ENCODE measurements at regions not wholly inside any gene's neighbourhood (a gene's known extent, or its start where the extent isn't known, plus 50 kb on each side); places are given as distances from the start of the nearest gene placed in this dataset.
A peak's percentile ranks its signal among the peaks of the same experiment; 100 is the strongest.
"Not testable (repeated sequence)": the region's sequence is repeated elsewhere in the genome, so short reads cannot be mapped to it uniquely, and the experiment has no call there.

GRCh38 chr12:75792687-75793086 is 238.9 kb downstream of the PHLDA1 start:
- no peak overlapping the region for H3K27ac ChIP-seq
- TF ChIP-seq, protein P1, sequence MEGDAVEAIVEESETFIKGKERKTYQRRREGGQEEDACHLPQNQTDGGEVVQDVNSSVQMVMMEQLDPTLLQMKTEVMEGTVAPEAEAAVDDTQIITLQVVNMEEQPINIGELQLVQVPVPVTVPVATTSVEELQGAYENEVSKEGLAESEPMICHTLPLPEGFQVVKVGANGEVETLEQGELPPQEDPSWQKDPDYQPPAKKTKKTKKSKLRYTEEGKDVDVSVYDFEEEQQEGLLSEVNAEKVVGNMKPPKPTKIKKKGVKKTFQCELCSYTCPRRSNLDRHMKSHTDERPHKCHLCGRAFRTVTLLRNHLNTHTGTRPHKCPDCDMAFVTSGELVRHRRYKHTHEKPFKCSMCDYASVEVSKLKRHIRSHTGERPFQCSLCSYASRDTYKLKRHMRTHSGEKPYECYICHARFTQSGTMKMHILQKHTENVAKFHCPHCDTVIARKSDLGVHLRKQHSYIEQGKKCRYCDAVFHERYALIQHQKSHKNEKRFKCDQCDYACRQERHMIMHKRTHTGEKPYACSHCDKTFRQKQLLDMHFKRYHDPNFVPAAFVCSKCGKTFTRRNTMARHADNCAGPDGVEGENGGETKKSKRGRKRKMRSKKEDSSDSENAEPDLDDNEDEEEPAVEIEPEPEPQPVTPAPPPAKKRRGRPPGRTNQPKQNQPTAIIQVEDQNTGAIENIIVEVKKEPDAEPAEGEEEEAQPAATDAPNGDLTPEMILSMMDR (conservative IDR thresholded peaks at IDR 0.05) = no peak

- TF ChIP-seq, protein P1 (conservative IDR thresholded peaks at IDR 0.05) = no peak
- no peak overlapping the region for H3K27ac ChIP-seq
Measured at GRCh38 chr12:75790219-75790618, 241.4 kb downstream of the PHLDA1 start.

DNA sequence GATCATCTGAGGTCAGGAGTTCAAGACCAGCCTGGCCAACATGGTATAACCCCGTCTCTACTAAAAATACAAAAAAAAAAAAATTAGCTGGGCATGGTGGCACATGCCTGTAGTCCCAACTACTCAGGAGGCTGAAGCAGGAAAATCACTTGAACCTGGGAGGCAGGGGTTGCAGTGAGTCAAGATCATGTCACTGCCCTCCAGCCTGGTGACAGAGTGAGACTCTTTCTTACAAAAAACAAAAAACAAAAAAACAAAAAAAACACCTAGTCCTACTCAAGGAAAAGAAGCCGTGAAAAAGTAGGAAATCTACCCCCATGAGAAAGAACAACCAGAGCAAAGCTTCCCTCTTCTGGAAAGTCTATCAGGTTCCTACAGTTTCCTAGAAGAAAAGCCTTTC is 244.4 kb downstream of the PHLDA1 start:
- H3K27ac ChIP-seq = not testable (repeated sequence)

GRCh38 chr12:75786070-75786469 is 245.5 kb downstream of the PHLDA1 start:
- no peak overlapping the region for H3K27ac ChIP-seq
- TF ChIP-seq, protein P1 (conservative IDR thresholded peaks at IDR 0.05) = no peak

GRCh38 chr12:75784591-75784990 is 247.0 kb downstream of the PHLDA1 start:
- TF ChIP-seq, protein P1 (conservative IDR thresholded peaks at IDR 0.05) = no peak
- H3K27ac ChIP-seq = peak overlapping the region; percentile 93

- TF ChIP-seq, protein P1 (conservative IDR thresholded peaks at IDR 0.05) = no peak
- peak overlapping the region; percentile 93 for H3K27ac ChIP-seq
Measured at GRCh38 chr12:75783093-75783877, 248.3 kb downstream of the PHLDA1 start.

GRCh38 chr12:75782069-75782581 is 249.5 kb downstream of the PHLDA1 start:
- TF ChIP-seq, protein P1 (conservative IDR thresholded peaks at IDR 0.05) = no peak
- H3K27ac ChIP-seq = no peak overlapping the region

DNA sequence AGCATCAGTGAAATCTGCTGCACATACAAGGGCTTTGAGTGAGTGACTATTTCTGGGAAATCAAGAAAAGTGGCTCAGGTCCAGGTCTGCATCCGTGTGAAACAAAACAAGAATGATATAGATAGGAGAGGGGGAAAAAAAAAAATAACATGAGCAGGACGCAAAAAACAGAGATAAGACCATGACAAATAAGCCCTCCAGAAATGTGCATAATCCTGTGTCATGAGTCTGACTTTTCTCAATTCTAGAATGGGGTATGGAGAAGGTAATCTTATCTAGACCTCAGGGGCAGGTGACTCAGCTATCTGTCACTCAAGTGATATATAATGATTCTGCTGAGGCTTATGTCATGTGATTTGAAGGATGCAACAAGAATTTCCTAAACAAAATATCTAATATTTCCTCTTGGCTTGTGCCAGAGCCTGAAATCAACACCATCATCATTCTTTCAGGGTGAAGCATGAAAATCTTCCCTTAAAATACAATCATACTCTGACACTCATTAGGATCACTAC is 250.0 kb downstream of the PHLDA1 start:
- no peak overlapping the region for H3K27ac ChIP-seq
- TF ChIP-seq, protein P1 (conservative IDR thresholded peaks at IDR 0.05) = no peak
